ENCODE measurements at regions not wholly inside any gene's neighbourhood (a gene's known extent, or its start where the extent isn't known, plus 50 kb on each side); places are given as distances from the start of the nearest gene placed in this dataset.

DNA sequence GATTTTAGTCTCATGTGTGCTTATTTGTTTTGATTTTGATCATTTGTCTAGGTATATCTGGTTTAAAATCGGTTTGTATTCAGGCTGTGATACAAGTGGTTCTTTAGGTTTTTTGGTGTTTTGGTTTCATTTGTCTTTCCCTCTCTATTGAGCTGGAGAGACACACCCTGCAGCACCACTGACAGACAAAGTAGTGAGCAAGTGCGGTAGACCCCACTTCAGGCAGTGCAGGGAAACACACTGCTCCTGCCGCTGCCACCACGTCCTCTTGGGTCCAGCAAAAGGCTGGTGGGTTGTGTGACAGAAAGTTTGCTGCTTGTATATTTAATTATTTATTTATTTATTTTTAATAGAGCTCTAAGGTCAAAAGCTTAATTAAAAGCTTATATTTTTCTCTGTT is 801.0 kb downstream of the NR2F1-AS1 start:
- TF ChIP-seq POLR2A (IDR thresholded peaks at IDR 0.05; ENCODE audit: extremely low read depth, insufficient read length) (no peak), MYC (IDR thresholded peaks at IDR 0.05; ENCODE audit: low read depth, low read length) (no peak)
- TF ChIP-seq, protein P1, sequence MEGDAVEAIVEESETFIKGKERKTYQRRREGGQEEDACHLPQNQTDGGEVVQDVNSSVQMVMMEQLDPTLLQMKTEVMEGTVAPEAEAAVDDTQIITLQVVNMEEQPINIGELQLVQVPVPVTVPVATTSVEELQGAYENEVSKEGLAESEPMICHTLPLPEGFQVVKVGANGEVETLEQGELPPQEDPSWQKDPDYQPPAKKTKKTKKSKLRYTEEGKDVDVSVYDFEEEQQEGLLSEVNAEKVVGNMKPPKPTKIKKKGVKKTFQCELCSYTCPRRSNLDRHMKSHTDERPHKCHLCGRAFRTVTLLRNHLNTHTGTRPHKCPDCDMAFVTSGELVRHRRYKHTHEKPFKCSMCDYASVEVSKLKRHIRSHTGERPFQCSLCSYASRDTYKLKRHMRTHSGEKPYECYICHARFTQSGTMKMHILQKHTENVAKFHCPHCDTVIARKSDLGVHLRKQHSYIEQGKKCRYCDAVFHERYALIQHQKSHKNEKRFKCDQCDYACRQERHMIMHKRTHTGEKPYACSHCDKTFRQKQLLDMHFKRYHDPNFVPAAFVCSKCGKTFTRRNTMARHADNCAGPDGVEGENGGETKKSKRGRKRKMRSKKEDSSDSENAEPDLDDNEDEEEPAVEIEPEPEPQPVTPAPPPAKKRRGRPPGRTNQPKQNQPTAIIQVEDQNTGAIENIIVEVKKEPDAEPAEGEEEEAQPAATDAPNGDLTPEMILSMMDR (IDR thresholded peaks at IDR 0.05; ENCODE audit: low read depth, low read length), result no peak
- TF ChIP-seq, protein P2, sequence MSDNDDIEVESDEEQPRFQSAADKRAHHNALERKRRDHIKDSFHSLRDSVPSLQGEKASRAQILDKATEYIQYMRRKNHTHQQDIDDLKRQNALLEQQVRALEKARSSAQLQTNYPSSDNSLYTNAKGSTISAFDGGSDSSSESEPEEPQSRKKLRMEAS (IDR thresholded peaks at IDR 0.05; ENCODE audit: low read depth, low read length), result no peak

Data from NB4 (cell line).